HG02588 (cell line): ENCODE measurements at regions not wholly inside any gene's neighbourhood (a gene's known extent, or its start where the extent isn't known, plus 50 kb on each side); places are given as distances from the start of the nearest gene placed in this dataset.

Experiments used
- ATAC-seq: cut with Tn5 transposase; IDR thresholded peaks from one replicate; pipeline ENCODE4 v1.9.1; 2021; ENCODE audit warnings: mild to moderate bottlenecking, moderate library complexity; ENCODE audit not compliant: unreplicated experiment

- ATAC-seq: no peak
Observed at GRCh38 chr3:166390303-166390702, 553.1 kb upstream of the BCHE start.

GRCh38 chr3:166388321-166388720, 551.1 kb upstream of the BCHE start:
- no peak for ATAC-seq

GRCh38 chr3:166372571-166373106, 535.4 kb upstream of the BCHE start:
- no peak for ATAC-seq

GRCh38 chr3:166367947-166368533, 530.8 kb upstream of the BCHE start:
- no peak for ATAC-seq

GRCh38 chr3:166362698-166363097, 525.5 kb upstream of the BCHE start:
- ATAC-seq: no peak

GRCh38 chr3:166360720-166361119, 523.5 kb upstream of the BCHE start:
- ATAC-seq: no peak

GRCh38 chr3:166351461-166351860, 514.2 kb upstream of the BCHE start:
- no peak for ATAC-seq

GRCh38 chr3:166340604-166341266, 503.5 kb upstream of the BCHE start:
- ATAC-seq: no peak

- ATAC-seq: no peak
Observed at GRCh38 chr3:166324401-166324800, 487.2 kb upstream of the BCHE start.

- ATAC-seq: no peak
Observed at GRCh38 chr3:166322391-166322790, 485.2 kb upstream of the BCHE start.

- no peak for ATAC-seq
Observed at GRCh38 chr3:166307756-166308350, 470.6 kb upstream of the BCHE start.

- no peak for ATAC-seq
Observed at GRCh38 chr3:166304584-166304983, 467.4 kb upstream of the BCHE start.

GRCh38 chr3:166303681-166304080, 466.5 kb upstream of the BCHE start:
- no peak for ATAC-seq

GRCh38 chr3:166302331-166302730, 465.1 kb upstream of the BCHE start:
- no peak for ATAC-seq

- ATAC-seq: no peak
Observed at GRCh38 chr3:166296179-166296783, 459.1 kb upstream of the BCHE start.

GRCh38 chr3:166291186-166291955, 454.1 kb upstream of the BCHE start:
- no peak for ATAC-seq

- no peak for ATAC-seq
Observed at GRCh38 chr3:166285001-166285400, 447.8 kb upstream of the BCHE start.

- ATAC-seq: no peak
Observed at GRCh38 chr3:166283840-166284239, 446.6 kb upstream of the BCHE start.

- no peak for ATAC-seq
Observed at GRCh38 chr3:166282931-166283330, 445.7 kb upstream of the BCHE start.

GRCh38 chr3:166279636-166280035, 442.4 kb upstream of the BCHE start:
- no peak for ATAC-seq

- ATAC-seq: no peak
Observed at GRCh38 chr3:166275024-166275390, 437.8 kb upstream of the BCHE start.
